IPS-15b (cell line): ENCODE measurements at regions not wholly inside any gene's neighbourhood (a gene's known extent, or its start where the extent isn't known, plus 50 kb on each side); places are given as distances from the start of the nearest gene placed in this dataset.

ENCODE experiments used
- H3K27me3 ChIP-seq: one replicate; pipeline ENCODE4 v1.6.1; 2013; ENCODE audit warnings: low read length; ENCODE audit not compliant: control insufficient read depth, insufficient read depth
- H3K36me3 ChIP-seq: one replicate; pipeline ENCODE4 v1.6.1; 2013; ENCODE audit warnings: low read length; ENCODE audit not compliant: control insufficient read depth, insufficient read depth
- H3K4me1 ChIP-seq: one replicate; pipeline ENCODE4 v1.6.1; 2013; ENCODE audit warnings: mild to moderate bottlenecking, low read length; ENCODE audit not compliant: control insufficient read depth, insufficient read depth
- H3K4me3 ChIP-seq: one replicate; pipeline ENCODE4 v1.5.1; 2013; ENCODE audit warnings: low read depth, low read length
- H3K9ac ChIP-seq: one replicate; pipeline ENCODE4 v1.6.1; 2013; ENCODE audit warnings: low read depth, mild to moderate bottlenecking, low read length
- H3K9me3 ChIP-seq: one replicate; pipeline ENCODE4 v1.6.1; 2013; ENCODE audit warnings: mild to moderate bottlenecking, low read length; ENCODE audit not compliant: control insufficient read depth, insufficient read depth

DNA sequence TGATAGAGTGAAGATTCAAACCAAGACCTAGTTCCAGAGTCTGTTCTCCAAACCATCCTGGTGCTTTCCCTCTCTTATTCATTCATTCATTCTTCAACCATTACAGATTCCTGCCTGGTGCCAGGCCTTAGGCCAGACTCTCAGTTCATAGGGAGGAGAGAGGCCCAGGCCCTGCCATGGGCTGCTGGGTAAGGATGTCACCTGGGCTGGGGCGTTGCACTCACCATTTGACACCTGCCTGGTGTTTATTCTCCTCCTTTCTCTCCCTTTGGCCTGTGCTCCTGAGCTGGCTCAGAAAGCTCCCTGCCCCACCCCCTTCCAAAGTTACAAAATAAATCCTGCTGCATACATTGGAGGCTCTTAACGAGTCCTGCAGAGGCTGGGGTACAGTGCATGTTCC, 549.8 kb downstream of the MATN1 start:
- H3K9me3 ChIP-seq = no peaks in the 10 kb centered on the region
- no peaks in the 10 kb centered on the region for H3K36me3 ChIP-seq
- no peaks in the 10 kb centered on the region for H3K27me3 ChIP-seq
- H3K4me3 ChIP-seq = no peak overlapping the region
- H3K9ac ChIP-seq = no peak overlapping the region
- no peaks in the 10 kb centered on the region for H3K4me1 ChIP-seq

DNA sequence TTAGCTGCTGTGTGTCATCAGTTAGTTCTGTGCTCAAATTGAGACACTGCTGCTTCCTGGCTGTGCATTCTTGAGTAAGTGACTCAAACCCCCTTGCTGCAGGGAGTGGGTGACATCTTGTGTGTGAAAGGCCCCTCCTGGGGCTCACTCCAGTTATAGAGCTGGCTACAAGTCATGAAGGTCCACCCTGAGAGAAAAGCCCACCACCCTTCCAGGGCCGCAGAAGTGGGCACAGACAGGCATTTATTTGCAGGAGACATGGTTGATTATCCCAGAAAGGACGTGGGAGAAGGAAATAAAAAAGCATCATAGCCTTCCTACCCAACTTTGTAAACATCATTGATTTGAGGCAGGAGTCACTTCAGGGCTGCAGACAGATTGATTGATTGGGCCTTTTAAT, 550.6 kb downstream of the MATN1 start:
- Histone ChIP-seq H3K36me3 (no peaks in the 10 kb centered on the region), H3K4me3 (no peak overlapping the region), H3K4me1 (no peaks in the 10 kb centered on the region), H3K9me3 (no peaks in the 10 kb centered on the region), H3K9ac (no peak overlapping the region), H3K27me3 (no peaks in the 10 kb centered on the region)

DNA sequence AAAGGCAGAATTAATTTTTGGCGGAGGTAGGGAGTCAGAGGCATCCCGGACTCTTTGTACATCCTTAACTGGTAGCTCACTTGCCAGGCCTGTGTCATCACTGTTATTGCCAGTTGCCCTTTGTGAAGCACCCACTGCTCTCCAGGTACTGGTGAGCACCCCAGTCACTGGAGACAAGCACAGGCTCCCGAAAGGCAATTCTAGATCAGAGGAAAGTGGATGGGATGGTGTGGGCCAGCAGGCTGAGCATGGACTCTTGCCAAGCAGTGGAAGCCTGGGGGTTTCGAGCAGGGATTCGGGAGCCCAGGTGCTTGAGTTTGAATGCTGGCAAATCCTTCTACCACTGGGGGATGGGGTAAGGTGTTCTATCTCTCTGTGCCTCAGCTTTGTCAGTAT, 551.1 kb downstream of the MATN1 start:
- H3K4me1 ChIP-seq = no peaks in the 10 kb centered on the region
- H3K9me3 ChIP-seq = no peaks in the 10 kb centered on the region
- H3K9ac ChIP-seq = no peak overlapping the region
- H3K27me3 ChIP-seq = no peaks in the 10 kb centered on the region
- H3K36me3 ChIP-seq = no peaks in the 10 kb centered on the region
- H3K4me3 ChIP-seq = no peak overlapping the region

DNA sequence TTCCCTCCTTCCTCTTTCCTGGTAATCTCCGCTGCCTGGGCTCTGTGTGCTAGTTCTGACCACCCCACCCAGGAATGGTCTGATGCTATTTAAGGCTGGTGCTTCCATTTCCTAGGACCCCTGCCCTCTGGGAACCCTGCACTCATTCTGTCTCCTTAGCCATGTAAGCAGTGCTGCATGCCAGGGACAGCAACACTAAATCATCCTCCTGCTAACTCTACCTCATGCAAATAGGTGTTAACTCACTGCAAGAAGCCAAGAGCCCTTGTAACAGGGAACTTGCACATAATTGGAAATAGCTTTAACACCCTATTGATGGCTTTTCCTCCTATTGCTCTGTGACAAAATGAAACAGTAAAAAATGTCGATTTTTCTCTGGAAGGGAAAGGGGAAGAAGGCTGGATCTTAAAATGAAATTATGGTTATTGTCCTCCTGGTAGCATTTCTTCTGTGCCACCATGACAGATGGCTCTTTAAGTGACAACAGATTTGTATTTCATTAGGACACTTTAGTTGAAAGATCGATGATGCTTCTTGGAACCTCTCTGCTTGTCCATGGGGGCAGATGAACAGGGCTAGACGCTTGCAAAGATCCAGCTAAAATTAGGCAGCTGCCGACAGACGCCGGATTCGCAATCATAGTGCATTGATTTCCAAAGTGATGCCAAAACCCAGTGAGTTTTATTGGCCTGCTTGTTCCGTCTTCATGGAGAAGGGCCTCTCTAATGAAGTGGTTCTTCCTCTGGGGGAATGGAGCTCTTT, 551.7 kb downstream of the MATN1 start:
- Histone ChIP-seq H3K4me1 (no peaks in the 10 kb centered on the region), H3K4me3 (no peak overlapping the region), H3K36me3 (no peaks in the 10 kb centered on the region), H3K9ac (no peak overlapping the region), H3K9me3 (no peaks in the 10 kb centered on the region), H3K27me3 (no peaks in the 10 kb centered on the region)

DNA sequence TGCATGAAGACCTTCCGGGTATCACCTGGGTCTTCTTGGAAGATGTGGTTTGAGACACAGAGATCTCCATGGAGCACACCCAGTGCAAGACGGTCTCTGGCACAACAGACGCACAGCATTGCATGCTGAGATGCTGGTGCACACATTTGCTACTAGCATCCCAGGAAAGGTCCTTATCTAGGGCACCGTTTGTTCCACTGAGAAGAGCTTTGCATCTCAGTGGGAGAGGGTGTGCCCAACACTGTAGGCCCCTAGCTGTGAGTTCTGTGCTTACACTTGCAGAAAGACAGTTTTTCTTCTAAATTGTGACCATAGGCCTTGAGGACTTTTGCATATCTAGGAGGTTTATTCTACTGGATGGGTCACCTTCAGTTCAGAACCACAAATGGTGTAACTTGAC, 554.1 kb downstream of the MATN1 start:
- Histone ChIP-seq H3K27me3 (no peaks in the 10 kb centered on the region), H3K9me3 (no peaks in the 10 kb centered on the region), H3K36me3 (no peaks in the 10 kb centered on the region), H3K4me3 (no peak overlapping the region), H3K4me1 (no peaks in the 10 kb centered on the region), H3K9ac (no peak overlapping the region)

DNA sequence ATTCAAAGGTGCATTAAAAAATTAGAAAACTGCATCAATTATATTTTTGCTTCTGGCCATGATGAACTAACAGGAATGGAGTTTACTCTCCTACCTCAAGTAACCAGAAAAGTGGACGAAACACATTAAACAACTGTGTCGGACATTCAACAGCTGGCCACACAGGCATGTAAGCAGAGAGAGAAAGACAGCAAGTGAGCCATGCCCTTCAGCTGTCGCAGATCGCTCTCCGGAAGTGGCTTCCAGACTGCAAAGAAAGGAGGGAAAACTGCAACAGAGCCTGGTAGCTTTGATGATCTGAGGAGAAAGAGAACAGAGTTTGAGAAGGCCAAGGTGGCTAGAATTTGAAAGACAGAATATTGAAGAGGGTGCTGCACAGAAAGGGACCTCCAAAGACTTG, 557.2 kb downstream of the MATN1 start:
- H3K4me1 ChIP-seq = no peaks in the 10 kb centered on the region
- H3K9me3 ChIP-seq = no peaks in the 10 kb centered on the region
- no peaks in the 10 kb centered on the region for H3K27me3 ChIP-seq
- no peak overlapping the region for H3K9ac ChIP-seq
- H3K4me3 ChIP-seq = no peak overlapping the region
- no peaks in the 10 kb centered on the region for H3K36me3 ChIP-seq

DNA sequence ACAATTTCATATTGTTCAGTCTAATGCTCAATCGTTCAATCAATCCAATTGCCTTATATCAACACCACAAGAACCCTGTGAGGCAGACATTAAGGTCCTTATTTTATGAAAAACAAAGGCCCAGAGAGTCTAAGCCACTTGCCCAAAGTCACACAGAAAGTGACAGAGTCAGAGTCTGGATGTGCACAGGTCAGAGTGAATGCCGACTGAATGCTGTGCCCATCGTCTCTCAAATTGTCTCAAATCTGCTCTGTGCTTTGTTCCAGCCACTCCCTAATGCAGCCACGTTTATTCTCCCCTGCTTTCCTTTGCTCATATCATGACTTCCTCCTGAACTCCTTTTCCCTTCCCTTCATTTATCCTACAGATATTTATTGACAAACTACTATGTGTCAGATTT, 558.3 kb downstream of the MATN1 start:
- no peaks in the 10 kb centered on the region for H3K36me3 ChIP-seq
- H3K9ac ChIP-seq = no peak overlapping the region
- H3K4me3 ChIP-seq = no peak overlapping the region
- H3K27me3 ChIP-seq = no peaks in the 10 kb centered on the region
- no peaks in the 10 kb centered on the region for H3K9me3 ChIP-seq
- no peaks in the 10 kb centered on the region for H3K4me1 ChIP-seq

- Histone ChIP-seq H3K36me3 (no peaks in the 10 kb centered on the region), H3K9ac (no peak overlapping the region)
These were observed 558.7 kb downstream of the MATN1 start for GRCh38 chr1:30164693-30165092.

GRCh38 chr1:30162565-30162964, 560.8 kb downstream of the MATN1 start:
- no peaks in the 10 kb centered on the region for H3K27me3 ChIP-seq
- H3K4me3 ChIP-seq = no peak overlapping the region
- H3K9me3 ChIP-seq = no peaks in the 10 kb centered on the region
- no peaks in the 10 kb centered on the region for H3K36me3 ChIP-seq
- no peak overlapping the region for H3K9ac ChIP-seq
- H3K4me1 ChIP-seq = peaks cover under 1% of the 10 kb centered on the region

More at GRCh38 chr1:30164693-30165092, 558.7 kb downstream of the MATN1 start:
- no peak overlapping the region for H3K4me3 ChIP-seq
- no peaks in the 10 kb centered on the region for H3K4me1 ChIP-seq
- no peaks in the 10 kb centered on the region for H3K9me3 ChIP-seq
- H3K27me3 ChIP-seq = no peaks in the 10 kb centered on the region

DNA sequence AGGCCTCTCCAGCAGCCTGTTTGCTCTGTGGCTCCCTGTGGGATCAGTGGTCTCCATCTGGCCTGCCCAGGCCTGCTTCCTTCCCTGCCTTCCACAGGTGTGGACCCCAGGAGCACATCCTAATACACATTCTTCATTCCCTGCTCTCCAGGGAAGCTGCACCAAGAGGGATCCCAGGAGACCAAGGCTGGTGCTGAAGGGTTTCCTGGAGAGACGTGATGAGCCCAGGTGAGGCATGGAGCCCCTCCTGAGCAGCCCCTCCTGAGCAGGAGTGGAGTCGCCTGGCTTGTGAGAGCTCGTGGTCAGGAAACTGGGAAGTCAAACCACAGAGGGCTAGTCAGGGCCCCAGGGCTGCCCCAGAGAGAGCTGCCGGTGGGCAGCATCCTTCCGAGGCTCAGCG, 561.4 kb downstream of the MATN1 start:
- peaks cover 4% of the 10 kb centered on the region for H3K4me1 ChIP-seq
- no peak overlapping the region for H3K4me3 ChIP-seq
- no peak overlapping the region for H3K9ac ChIP-seq
- H3K36me3 ChIP-seq = no peaks in the 10 kb centered on the region
- no peaks in the 10 kb centered on the region for H3K27me3 ChIP-seq
- no peaks in the 10 kb centered on the region for H3K9me3 ChIP-seq

DNA sequence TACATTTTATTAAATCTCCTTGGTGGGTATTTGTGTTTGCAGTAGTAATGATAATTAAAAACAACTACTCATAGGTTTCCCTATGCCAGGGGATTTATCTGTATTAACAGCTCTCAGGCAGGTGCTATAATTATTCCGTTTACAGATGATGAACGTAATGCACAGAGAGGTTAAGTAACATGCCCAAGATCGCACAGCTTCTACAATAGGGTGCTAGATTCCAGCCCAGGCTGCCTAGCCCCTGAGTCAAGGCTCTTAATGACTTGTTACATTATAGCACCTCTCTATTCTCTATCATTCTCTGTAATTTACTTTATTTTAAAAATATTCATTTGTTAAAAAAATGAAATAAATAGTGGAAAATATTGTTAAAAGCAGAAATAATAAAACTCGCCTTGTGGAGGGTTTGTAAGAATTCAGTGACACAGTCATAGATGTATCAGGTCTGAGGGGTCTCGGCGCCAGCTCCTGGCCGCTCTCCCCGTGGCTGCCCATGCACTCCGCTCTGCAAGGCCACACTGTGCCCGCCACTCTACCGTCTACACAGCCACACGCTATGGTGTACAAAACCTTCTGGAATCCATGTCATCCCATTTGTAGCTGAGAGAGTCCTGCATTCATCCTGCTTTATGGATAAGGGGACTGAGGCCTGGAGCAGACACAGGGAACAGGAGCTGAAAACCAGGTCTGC, 562.2 kb downstream of the MATN1 start:
- H3K9me3 ChIP-seq = no peaks in the 10 kb centered on the region
- no peak overlapping the region for H3K9ac ChIP-seq
- peaks cover 4% of the 10 kb centered on the region for H3K4me1 ChIP-seq
- no peaks in the 10 kb centered on the region for H3K36me3 ChIP-seq
- no peak overlapping the region for H3K4me3 ChIP-seq
- H3K27me3 ChIP-seq = no peaks in the 10 kb centered on the region

- peaks cover 4% of the 10 kb centered on the region for H3K4me1 ChIP-seq
- H3K36me3 ChIP-seq = no peaks in the 10 kb centered on the region
- no peaks in the 10 kb centered on the region for H3K9me3 ChIP-seq
- H3K9ac ChIP-seq = no peak overlapping the region
- no peak overlapping the region for H3K4me3 ChIP-seq
- no peaks in the 10 kb centered on the region for H3K27me3 ChIP-seq
These were observed 564.4 kb downstream of the MATN1 start for GRCh38 chr1:30159015-30159414.
